B cell (primary cell): ENCODE measurements at regions not wholly inside any gene's neighbourhood (a gene's known extent, or its start where the extent isn't known, plus 50 kb on each side); places are given as distances from the start of the nearest gene placed in this dataset.

ENCODE experiments used
- EZH2 ChIP-seq: IDR thresholded peaks from 2 replicates; pipeline ENCODE4 v1.6.1; 2012; ENCODE audit warnings: borderline replicate concordance, low read depth, mild to moderate bottlenecking, moderate library complexity, low read length; ENCODE audit not compliant: insufficient read depth, poor library complexity, severe bottlenecking
- TF ChIP-seq, protein P1 (sequence below): fragments of 200-600 bp; IDR thresholded peaks from one replicate; pipeline ENCODE4 v1.8.0; 2022; ENCODE audit warnings: antibody characterized with exemption, mild to moderate bottlenecking

- TF ChIP-seq, protein P1, sequence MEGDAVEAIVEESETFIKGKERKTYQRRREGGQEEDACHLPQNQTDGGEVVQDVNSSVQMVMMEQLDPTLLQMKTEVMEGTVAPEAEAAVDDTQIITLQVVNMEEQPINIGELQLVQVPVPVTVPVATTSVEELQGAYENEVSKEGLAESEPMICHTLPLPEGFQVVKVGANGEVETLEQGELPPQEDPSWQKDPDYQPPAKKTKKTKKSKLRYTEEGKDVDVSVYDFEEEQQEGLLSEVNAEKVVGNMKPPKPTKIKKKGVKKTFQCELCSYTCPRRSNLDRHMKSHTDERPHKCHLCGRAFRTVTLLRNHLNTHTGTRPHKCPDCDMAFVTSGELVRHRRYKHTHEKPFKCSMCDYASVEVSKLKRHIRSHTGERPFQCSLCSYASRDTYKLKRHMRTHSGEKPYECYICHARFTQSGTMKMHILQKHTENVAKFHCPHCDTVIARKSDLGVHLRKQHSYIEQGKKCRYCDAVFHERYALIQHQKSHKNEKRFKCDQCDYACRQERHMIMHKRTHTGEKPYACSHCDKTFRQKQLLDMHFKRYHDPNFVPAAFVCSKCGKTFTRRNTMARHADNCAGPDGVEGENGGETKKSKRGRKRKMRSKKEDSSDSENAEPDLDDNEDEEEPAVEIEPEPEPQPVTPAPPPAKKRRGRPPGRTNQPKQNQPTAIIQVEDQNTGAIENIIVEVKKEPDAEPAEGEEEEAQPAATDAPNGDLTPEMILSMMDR = no peak
- TF ChIP-seq EZH2 = no peak
These were observed 96.4 kb downstream of the CPZ start for GRCh38 chr4:8688908-8689445.
